ENCODE measurements at regions not wholly inside any gene's neighbourhood (a gene's known extent, or its start where the extent isn't known, plus 50 kb on each side); places are given as distances from the start of the nearest gene placed in this dataset.

DNA sequence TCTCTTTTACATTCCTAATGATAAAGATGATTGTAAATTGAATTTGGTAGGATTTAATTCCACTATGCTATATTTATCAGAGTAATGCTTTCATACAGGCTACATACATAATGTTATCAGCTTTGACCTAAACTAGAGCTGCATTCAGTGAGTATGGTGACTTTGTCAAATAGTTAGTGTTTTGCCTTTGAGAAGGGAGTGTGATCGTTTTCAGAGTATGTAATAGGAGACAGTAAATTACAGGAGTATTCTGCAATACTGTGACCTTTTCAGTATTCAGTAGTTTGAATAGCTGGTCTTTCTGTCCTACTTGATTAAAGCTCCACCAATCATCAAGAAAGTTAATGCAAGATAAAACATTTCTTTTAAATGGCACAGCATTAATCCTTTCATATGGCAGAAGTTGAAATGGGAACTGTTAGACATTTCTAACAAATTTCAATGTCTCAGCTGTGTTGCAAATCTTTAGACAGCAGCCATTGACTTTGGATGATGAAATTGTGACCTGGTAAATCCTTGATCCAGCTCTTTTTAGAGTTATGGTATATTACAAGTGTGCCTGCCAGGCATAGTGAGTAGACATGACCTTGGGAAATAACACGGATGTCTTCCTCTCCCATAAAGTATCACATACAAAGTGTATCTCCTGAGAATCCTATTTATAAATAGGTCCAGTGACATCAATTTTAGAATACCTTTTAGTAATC is 455.3 kb downstream of the KCTD8 start:
- CTCF ChIA-PET, result no interaction called here
- intact Hi-C loops (cut with micrococcal nuclease), result no loop called here
- Mint-ChIP-seq H3K27me3 (ENCODE audit: low read depth) (no peaks in the 10 kb centered on the region), H3K36me3 (ENCODE audit: low read depth) (no peaks in the 10 kb centered on the region), H3K9me3 (no peaks in the 10 kb centered on the region), H3K27ac (no peak overlapping the region), H3K4me1 (ENCODE audit: low read depth) (no peaks in the 10 kb centered on the region), H3K4me3 (no peak overlapping the region)
- DNase-seq, result no peak

DNA sequence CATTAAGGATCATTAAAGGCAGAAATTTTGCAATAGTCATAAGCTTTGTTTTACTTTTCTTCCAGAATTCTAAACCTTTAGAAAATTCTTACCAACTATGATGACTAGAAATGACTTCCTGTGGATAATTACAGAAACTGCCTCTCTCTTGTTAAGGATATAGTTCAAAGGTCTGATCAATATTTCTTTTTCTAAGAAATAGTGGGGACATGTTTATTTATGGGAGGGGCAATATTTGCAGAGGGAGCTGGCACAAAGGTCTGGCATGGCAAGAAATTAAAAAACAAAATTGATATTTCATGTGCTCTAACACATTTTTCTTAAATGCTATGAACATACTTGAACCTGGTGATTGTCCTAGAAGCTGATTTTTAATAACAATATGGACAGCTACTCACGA is 448.9 kb downstream of the KCTD8 start:
- CTCF ChIA-PET, result no interaction called here
- intact Hi-C loops (cut with micrococcal nuclease), result no loop called here
- H3K4me3 Mint-ChIP-seq, result no peak overlapping the region
- peaks cover 2% of the 10 kb centered on the region for H3K9me3 Mint-ChIP-seq
- H3K27ac Mint-ChIP-seq, result no peak overlapping the region
- no peaks in the 10 kb centered on the region for H3K27me3 Mint-ChIP-seq (ENCODE audit: low read depth)
- H3K4me1 Mint-ChIP-seq (ENCODE audit: low read depth), result no peaks in the 10 kb centered on the region
- DNase-seq, result no peak
- H3K36me3 Mint-ChIP-seq (ENCODE audit: low read depth), result no peaks in the 10 kb centered on the region

DNA sequence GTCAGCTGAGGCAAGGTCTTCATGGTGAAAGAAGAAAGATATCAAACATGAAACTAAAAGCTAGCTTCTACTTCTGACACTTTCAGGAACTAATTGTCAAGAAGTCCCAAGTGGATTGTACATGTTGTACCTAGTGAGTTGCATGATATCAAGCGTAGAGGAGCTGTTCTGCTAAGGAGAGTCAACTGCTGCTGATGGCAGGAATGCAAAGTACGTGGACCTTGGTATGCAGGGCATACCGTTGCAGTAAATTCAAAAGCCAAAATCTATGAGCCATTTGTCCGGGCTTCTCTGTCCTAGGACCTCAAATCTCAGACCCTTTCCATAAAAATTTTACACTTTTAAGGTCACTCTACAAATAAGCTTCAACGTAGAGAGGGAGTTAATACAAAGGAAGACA is 446.2 kb downstream of the KCTD8 start:
- H3K36me3 Mint-ChIP-seq (ENCODE audit: low read depth), result no peaks in the 10 kb centered on the region
- DNase-seq, result no peak
- peaks cover 2% of the 10 kb centered on the region for H3K9me3 Mint-ChIP-seq
- intact Hi-C loops (cut with micrococcal nuclease), result no loop called here
- no peak overlapping the region for H3K27ac Mint-ChIP-seq
- H3K4me1 Mint-ChIP-seq (ENCODE audit: low read depth), result no peaks in the 10 kb centered on the region
- no peaks in the 10 kb centered on the region for H3K27me3 Mint-ChIP-seq (ENCODE audit: low read depth)
- H3K4me3 Mint-ChIP-seq, result no peak overlapping the region
- CTCF ChIA-PET, result no interaction called here

DNA sequence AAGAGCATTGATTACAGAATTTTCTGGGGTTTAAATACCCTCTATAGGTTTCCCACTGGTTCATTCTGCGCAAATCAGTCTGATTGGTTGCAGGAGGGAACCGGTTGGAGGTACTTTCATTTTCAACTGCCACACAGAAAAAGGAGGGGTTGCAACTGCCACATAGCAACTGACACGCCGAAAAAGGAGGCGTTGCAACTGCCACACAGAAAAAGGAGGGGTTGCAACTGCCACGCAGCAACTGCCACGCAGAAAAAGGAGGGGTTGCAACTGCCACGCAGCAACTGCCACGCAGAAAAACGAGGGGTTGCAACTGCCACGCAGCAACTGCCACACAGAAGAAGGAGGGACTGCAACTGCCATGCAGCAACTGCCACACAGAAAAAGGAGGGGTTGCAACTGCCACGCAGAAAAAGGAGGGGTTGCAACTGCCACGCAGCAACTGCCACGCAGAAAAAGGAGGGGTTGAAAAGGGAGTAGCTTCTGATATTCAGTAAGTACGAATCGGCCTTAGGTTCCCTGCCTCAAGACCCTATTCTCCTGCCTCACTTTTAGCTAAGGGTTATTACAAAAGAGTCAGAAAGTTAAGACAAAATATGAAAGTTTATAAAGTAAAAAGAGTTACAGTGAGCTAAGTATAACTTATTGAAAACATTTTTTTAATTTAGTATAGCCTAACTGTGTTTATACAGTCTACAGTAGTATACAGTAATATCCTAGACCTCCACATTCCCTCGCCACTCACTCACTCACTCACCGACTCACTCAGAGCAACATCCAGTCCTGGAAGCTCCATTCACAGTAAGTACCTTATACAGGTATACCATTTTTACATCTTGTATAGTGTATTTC is 431.8 kb downstream of the KCTD8 start:
- no peak for DNase-seq
- CTCF ChIA-PET, result interaction anchor here (0.7 kb wide), 1 partner anchor 338 kb away, joined by 4 read pairs; no protein-coding TSS in a partner anchor
- H3K4me3 Mint-ChIP-seq, result no peak overlapping the region
- no peaks in the 10 kb centered on the region for H3K36me3 Mint-ChIP-seq (ENCODE audit: low read depth)
- H3K27ac Mint-ChIP-seq, result no peak overlapping the region
- intact Hi-C loops (cut with micrococcal nuclease), result no loop called here
- H3K9me3 Mint-ChIP-seq, result peaks cover 4% of the 10 kb centered on the region
- no peaks in the 10 kb centered on the region for H3K4me1 Mint-ChIP-seq (ENCODE audit: low read depth)
- H3K27me3 Mint-ChIP-seq (ENCODE audit: low read depth), result no peaks in the 10 kb centered on the region

DNA sequence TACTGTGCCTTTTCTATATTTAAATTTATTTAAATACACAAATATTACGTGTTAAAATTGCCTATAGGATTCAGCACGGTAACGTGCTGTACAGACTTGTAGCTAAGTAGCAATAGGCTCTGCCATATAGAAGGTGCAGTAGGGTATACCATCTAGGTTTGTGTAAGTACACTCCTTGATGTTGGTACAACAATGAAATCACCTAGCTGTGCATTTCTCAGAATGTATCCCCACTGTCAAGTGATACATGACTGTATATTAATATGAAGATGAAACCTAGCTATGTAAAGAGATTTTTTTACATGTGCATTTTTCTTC is 431.2 kb downstream of the KCTD8 start:
- CTCF ChIA-PET, result interaction anchor here (0.7 kb wide), 2 partner anchors 339 to 982 kb away, joined by 3 to 4 read pairs; no protein-coding TSS in a partner anchor
- Mint-ChIP-seq H3K27ac (no peak overlapping the region), H3K4me3 (no peak overlapping the region), H3K4me1 (ENCODE audit: low read depth) (no peaks in the 10 kb centered on the region), H3K9me3 (peaks cover 4% of the 10 kb centered on the region), H3K27me3 (ENCODE audit: low read depth) (no peaks in the 10 kb centered on the region), H3K36me3 (ENCODE audit: low read depth) (no peaks in the 10 kb centered on the region)
- DNase-seq, result no peak
- intact Hi-C loops (cut with micrococcal nuclease), result no loop called here

DNA sequence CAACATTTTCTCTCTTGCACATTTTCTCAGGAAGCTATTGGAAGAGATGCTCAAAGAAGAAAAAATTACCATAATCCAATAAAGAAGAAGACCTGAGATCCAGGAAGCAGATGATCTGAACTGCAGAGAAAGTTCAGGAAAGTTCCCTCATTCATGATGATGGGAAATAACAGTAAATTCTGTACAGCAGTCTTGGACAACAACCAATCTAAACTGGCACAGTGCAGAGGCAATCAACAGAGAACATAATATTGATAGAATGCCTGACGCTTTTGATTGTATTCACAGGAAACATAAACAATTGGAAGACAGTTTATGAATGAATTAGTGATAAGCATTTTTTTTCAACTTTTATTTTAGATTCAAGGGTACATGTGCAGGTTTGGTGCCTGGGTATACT is 428.9 kb downstream of the KCTD8 start:
- Mint-ChIP-seq H3K27ac (no peak overlapping the region), H3K4me1 (ENCODE audit: low read depth) (no peaks in the 10 kb centered on the region), H3K27me3 (ENCODE audit: low read depth) (no peaks in the 10 kb centered on the region), H3K36me3 (ENCODE audit: low read depth) (no peaks in the 10 kb centered on the region), H3K9me3 (peaks cover 2% of the 10 kb centered on the region), H3K4me3 (no peak overlapping the region)
- no peak for DNase-seq
- intact Hi-C loops (cut with micrococcal nuclease), result no loop called here
- CTCF ChIA-PET, result no interaction called here

DNA sequence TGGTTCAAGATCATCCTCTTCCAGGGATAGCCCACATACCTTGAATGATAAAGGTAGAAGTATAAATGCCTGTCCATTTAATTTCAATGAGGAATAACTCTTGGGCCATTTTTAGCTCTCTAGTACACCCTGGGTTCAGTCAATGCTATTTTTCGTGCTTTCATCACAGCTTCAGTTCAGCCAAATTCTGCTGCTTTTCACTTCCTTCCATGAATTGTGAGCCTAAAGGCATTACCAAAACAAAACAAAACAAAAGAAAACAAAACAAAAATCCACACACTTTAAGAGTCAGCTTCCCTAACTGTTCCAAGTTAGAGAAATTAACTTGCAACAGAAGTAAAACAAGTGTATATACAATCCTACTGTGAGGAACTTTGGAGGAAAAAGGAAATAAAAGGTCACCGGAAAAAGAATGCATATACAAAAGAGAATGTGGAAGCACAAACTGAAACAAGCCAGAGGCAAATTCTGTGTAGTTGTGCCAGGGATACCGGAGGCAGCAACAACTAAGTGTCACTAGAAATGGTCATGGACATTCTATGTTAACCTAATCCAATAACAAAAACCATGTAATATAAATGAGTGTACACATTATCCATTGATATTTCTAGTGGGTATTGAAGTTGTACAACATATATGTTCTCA is 423.1 kb downstream of the KCTD8 start:
- Mint-ChIP-seq H3K27me3 (ENCODE audit: low read depth) (no peaks in the 10 kb centered on the region), H3K36me3 (ENCODE audit: low read depth) (no peaks in the 10 kb centered on the region), H3K4me3 (no peak overlapping the region), H3K27ac (no peak overlapping the region), H3K4me1 (ENCODE audit: low read depth) (no peaks in the 10 kb centered on the region), H3K9me3 (peaks cover 3% of the 10 kb centered on the region)
- intact Hi-C loops (cut with micrococcal nuclease), result no loop called here
- CTCF ChIA-PET, result no interaction called here
- DNase-seq, result no peak

DNA sequence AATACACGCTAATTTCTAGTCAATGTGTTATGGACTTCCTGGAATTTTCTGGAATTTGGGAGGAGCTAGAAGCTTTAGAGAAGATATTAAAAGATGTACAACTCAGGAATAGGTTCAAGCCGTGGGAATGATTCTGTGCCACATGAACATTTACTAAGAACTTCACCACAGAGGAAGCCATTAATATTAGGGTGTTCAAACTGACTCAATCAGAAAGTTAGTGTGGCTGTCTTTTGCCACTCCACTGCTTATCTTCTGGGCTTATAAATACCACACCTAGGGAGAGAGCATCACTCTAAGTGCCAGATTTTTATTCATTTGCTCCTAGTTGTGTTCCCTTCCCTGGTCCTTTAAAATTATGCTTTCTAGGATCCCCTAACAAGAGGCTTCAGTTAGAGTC is 409.8 kb downstream of the KCTD8 start:
- Mint-ChIP-seq H3K4me3 (no peak overlapping the region), H3K27ac (no peak overlapping the region)
- CTCF ChIA-PET, result no interaction called here

DNA sequence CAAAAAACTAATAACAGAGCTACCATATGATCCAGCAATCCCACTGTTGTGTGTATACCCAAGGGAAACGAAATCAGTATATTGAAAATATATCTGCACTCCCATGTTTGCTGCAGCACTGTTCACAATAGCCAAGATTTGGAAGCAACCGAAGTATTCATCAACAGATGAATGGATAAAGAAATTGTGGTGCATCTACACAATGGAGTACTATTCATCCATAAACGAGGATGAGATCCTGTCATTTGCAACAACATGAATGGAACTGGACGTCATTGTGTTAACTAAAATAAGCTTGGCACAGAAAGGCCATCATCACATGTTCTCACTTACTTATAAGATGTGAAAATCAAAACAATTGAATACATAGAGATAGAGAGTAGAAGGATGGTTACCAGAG is 402.1 kb downstream of the KCTD8 start:
- DNase-seq, result no peak
- H3K4me1 Mint-ChIP-seq (ENCODE audit: low read depth), result no peaks in the 10 kb centered on the region
- H3K4me3 Mint-ChIP-seq, result no peak overlapping the region
- H3K9me3 Mint-ChIP-seq, result peaks cover 7% of the 10 kb centered on the region
- CTCF ChIA-PET, result no interaction called here
- no peak overlapping the region for H3K27ac Mint-ChIP-seq
- intact Hi-C loops (cut with micrococcal nuclease), result no loop called here
- no peaks in the 10 kb centered on the region for H3K36me3 Mint-ChIP-seq (ENCODE audit: low read depth)
- H3K27me3 Mint-ChIP-seq (ENCODE audit: low read depth), result no peaks in the 10 kb centered on the region

More for the DNA sequence above, 409.8 kb downstream of the KCTD8 start:
- no peaks in the 10 kb centered on the region for H3K27me3 Mint-ChIP-seq (ENCODE audit: low read depth)
- intact Hi-C loops (cut with micrococcal nuclease), result no loop called here
- DNase-seq, result no peak
- no peaks in the 10 kb centered on the region for H3K4me1 Mint-ChIP-seq (ENCODE audit: low read depth)
- H3K9me3 Mint-ChIP-seq, result no peaks in the 10 kb centered on the region
- no peaks in the 10 kb centered on the region for H3K36me3 Mint-ChIP-seq (ENCODE audit: low read depth)

DNA sequence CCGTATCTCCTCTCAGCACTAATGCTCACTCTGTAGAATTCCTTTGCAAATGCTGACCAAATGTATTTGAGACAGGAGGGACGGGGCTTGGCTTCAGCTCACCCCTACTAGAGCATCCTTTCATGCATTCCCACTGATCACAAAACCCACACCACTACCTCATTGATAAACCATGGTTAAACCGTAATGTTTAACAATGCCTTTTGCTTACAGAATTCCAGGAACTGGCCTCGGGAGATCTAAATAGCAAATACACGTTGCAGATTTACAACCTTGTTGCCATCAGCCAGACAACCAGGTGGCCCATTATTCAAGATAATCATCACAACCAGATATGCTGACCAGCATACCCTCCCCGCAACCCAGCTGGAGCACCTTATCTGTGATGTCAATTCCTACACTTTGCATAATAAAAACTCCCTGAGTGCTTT is 391.9 kb downstream of the KCTD8 start:
- CTCF ChIA-PET, result no interaction called here
- DNase-seq, result no peak
- H3K27ac Mint-ChIP-seq, result no peak overlapping the region
- H3K4me1 Mint-ChIP-seq (ENCODE audit: low read depth), result no peaks in the 10 kb centered on the region
- H3K4me3 Mint-ChIP-seq, result no peak overlapping the region
- no peaks in the 10 kb centered on the region for H3K27me3 Mint-ChIP-seq (ENCODE audit: low read depth)
- H3K9me3 Mint-ChIP-seq, result no peaks in the 10 kb centered on the region
- intact Hi-C loops (cut with micrococcal nuclease), result no loop called here
- H3K36me3 Mint-ChIP-seq (ENCODE audit: low read depth), result no peaks in the 10 kb centered on the region

DNA sequence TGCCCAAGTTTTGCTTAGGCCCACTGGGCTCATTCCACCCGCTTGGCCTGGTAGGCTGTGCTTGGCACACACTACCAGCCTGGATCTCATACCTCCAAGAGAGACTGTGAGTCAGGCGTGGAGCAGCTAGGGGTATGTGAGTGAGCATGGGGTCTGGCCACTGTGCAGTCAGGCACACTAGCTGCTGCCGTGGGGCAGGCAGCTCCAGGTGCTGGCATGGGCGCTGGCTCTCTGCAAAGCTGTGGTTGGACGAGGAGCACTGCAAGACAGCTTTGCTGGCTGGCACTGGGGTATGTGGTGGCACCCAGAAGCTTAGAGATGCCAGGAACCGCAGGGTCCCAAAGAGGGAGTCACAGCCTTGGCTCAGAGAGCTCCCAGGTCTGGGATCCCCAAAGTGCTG is 377.8 kb downstream of the KCTD8 start:
- H3K4me1 Mint-ChIP-seq (ENCODE audit: low read depth), result no peaks in the 10 kb centered on the region
- no peak overlapping the region for H3K27ac Mint-ChIP-seq

DNA sequence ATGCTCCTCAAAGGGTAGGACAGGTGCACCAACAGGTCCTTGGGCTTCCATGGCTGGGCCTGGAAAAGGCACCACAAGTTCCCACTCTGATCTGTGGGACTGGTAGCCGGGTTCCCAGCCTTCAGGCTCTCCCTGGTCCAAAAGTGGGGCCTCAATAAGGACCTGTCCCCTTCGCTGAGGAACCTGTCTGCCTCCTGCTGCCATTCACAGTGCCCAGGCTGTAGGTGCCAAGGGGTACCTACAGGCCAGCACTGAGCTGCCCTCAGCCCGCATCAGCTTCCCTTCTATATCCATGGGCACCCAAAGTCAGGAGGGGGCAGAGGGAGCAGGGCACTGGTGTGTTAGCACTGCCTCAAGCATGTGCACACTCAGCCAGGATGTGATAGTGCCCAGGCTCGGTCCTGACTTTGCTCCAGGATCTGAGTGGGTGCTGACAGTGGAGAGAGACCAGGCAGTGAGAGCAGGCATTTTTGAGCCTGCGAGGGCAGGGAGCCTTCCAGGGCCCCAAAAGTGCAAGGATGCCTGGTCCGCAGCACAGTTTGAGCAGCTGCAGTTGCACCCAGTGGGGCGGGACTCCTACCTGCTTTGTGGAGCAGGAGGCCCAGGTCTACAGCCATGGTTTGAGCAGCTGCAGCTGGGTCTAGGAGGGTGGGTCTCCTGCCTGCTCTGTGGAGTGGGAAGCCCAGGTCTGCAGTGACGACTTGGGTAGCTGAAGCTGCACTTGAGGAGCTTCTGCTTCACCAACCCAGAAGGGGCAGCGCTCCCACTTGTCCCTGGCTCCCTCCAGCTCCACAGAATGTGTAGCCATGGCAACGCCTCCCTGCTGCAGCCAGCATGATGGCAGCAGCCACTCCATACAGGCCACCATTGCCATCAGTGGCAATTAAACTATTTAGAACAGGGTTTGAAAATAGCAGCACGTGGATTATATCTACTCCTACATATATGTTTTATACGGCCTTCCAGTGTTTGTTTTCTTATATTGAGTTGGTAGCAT is 376.4 kb downstream of the KCTD8 start:
- Mint-ChIP-seq H3K4me1 (ENCODE audit: low read depth) (no peaks in the 10 kb centered on the region), H3K36me3 (ENCODE audit: low read depth) (no peaks in the 10 kb centered on the region), H3K27ac (no peak overlapping the region), H3K4me3 (no peak overlapping the region), H3K27me3 (ENCODE audit: low read depth) (no peaks in the 10 kb centered on the region), H3K9me3 (no peaks in the 10 kb centered on the region)
- DNase-seq, result no peak
- CTCF ChIA-PET, result no interaction called here
- intact Hi-C loops (cut with micrococcal nuclease), result no loop called here

More for the DNA sequence above, 377.8 kb downstream of the KCTD8 start:
- CTCF ChIA-PET, result no interaction called here
- H3K4me3 Mint-ChIP-seq, result no peak overlapping the region
- no peak for DNase-seq
- intact Hi-C loops (cut with micrococcal nuclease), result no loop called here
- no peaks in the 10 kb centered on the region for H3K9me3 Mint-ChIP-seq
- H3K27me3 Mint-ChIP-seq (ENCODE audit: low read depth), result no peaks in the 10 kb centered on the region
- no peaks in the 10 kb centered on the region for H3K36me3 Mint-ChIP-seq (ENCODE audit: low read depth)
